D341Med (cell line): ENCODE measurements at regions not wholly inside any gene's neighbourhood (a gene's known extent, or its start where the extent isn't known, plus 50 kb on each side); places are given as distances from the start of the nearest gene placed in this dataset.
"Not testable (repeated sequence)": the region's sequence is repeated elsewhere in the genome, so short reads cannot be mapped to it uniquely, and the experiment has no call there.

Experiments used
- DNase-seq: peaks from one replicate; pipeline ENCODE4 v3.0.0; 2012; ENCODE audit warnings: low spot score

DNA sequence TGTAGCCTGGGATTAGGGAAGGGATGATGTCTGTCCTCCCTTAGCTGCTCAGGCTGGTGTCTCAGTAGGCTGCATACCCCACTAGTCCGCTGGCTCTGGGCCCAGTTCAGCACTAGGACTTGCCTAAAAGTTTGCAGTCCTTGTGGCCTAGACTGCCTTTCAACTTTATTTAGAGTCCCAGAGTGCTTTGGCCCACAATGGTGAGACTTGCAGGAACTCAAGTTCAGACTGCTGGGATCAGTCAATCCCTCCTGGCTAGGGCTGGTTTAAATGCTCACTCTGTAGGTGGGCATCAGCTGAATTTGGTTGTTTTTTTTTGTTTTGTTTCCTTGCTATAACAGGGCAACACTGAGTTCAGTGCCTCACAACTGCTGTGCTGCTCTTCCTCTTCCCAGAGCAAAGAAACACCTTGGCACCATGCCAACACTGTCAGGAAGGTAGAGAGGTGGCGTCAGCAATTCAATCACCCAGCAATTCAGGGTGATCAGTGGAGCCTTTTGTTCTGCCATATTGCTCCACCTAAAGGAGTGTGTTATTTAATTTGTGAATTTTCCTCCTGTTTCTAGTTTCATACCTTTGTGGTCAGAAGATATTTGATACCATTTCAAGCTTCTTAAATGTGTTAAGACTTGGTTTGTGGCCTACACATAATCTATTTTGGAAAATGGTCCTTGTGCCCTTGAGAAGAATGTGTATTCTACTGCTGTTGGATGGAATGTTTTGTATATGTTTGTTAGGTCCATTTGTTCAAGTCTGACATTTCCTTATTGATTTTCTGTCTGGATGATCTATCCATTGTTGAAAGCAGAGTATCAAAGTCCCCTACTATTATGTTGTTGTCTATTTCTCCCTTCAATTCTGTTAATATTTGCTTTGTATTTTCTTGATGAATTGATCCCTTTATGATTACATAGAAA lies 284.0 kb upstream of the PMFBP1 start:
- DNase-seq = no peak

DNA sequence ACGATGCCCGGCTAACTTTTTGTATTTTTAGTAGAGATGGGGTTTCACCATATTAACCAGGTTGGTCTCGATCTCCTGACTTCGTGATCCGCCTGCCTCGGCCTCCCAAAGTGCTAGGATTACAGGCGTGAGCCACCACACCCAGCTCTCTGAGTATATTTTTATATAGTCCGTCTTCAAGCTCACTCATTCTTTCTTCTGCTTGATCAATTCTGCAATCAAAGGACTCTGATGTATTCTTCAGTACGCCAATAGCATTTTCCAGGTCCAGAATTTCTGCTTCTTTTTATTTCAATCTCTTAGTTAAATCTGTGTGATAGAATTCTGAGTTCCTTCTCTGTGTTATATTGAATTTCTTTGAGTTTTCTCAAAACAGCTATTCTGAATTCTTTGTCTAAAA lies 281.9 kb upstream of the PMFBP1 start:
- not testable (repeated sequence) for DNase-seq

DNA sequence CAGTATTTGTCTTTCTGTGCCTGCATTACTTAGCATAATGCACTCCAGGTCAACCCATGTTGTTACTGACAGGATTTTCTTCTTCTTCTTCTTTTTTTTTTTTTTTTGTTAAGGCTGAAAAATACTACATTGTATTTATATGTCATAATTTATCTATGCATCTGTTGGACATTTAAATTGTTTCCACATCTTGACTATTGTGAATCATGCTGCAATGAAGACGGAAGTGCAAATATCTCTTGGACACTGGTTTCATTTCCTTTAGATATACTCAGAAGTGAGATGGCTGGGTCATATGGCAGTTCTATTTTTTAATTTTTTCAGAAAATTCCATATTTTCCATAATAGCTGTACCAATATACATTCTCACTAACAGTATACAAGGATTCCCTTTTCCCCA lies 272.7 kb upstream of the PMFBP1 start:
- no peak for DNase-seq

DNA sequence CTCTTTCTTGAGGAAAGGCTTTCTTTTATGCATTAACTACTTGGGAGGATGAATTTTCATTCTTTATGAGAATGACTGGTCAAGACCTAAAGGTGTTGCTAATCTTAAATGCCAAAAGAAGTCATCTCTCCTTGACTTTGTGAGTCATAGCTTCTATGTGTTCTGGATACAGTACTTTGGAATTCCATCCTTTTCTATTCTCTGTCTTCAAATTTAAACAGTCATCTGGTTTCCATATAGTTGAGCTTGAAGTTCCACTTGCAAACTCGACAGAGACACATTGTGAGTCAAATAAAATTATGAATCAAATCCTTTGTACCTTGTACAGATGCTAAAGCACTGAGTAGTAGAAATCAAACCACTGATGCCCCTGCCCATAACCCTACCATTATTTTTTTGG lies 271.9 kb upstream of the PMFBP1 start:
- DNase-seq = no peak

DNA sequence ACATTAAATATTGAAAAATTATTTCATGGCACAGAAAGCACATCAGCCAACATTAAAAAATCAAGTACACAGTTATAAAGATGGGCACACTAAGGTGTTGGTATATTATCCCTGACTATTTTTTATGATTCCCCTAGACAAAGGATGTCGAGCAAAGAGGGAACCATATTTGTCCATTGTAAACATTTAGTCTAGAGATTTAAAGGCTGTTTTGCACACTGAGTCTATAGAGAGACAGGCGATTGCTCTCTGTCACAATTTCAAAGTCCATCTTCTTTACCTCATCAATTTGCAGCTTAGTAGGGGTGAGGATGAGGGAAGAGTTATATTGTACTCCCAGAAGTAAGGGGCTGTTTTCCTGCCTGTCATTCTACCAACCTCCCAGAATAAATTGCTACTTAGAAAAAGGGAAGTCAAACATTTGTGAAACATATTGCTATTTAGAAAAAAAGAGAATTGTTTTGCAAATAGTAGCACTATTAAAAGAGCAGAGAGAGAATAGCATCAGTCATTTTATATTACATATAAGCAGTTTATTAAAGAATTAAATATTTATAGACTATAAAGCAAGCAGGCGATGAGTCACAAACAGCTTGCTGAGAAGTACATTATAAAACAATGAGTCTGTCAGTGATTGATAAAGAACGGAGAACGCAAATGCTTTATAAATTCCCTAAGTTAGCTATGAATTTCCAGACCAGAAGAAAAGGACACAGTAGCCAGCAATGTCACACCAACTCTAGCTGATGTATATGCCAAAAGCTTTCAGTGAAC lies 270.6 kb upstream of the PMFBP1 start:
- DNase-seq = no peak

DNA sequence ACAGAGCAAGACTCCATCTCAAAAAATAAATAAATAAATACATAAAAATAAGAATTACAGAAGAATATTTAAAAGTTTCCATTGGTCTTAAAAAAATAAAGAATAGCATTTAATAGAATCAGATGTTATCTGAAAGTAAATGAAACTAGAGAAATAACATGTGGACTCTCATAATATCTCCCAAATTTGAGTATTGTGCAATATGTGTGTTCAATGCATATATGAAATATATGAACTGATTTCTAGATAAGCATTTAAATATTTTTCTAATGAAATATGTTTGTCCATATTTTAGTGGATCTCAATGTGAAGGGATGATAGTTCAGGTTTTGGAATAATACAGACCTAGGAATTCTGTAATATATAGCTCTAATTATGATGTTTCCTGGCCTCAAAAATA lies 265.9 kb upstream of the PMFBP1 start:
- DNase-seq = no peak

DNA sequence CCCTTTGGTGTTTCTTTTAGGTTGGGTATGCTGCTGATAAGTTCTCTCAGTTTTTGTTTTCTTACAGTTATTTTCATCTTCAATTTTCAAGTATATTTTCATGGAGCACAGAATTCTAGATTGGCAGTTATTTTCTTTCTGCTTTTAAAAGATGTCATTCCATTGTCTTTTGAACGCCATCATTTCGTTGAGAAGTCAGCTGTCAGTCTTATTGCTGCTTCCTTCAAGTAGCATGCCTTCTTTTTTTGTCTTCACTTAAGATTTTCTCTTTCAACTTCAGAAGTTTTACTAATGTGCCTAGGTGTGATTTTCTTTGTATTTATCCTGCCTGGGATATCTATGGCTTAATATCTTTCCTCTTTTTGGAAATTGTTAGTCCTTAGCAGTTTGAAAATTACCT lies 262.2 kb upstream of the PMFBP1 start:
- DNase-seq = no peak

DNA sequence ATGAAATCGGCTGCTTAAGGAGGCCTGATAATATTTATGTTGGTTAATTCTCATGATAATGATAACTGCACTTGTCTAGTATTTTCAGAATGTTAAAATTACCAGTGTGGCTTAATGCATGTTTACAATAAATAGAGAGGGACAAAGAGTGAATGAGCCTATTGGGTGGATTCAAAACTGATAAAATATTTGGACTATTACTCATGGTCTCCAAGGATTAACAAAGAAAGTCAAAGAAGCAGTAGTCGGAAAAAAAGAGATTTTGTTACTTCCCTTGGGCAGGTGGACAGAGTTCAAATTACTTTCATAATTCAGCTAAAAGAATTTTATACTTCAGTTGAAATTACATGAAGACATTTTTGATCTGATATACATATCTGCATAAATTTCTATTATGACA lies 258.2 kb upstream of the PMFBP1 start:
- DNase-seq = no peak

DNA sequence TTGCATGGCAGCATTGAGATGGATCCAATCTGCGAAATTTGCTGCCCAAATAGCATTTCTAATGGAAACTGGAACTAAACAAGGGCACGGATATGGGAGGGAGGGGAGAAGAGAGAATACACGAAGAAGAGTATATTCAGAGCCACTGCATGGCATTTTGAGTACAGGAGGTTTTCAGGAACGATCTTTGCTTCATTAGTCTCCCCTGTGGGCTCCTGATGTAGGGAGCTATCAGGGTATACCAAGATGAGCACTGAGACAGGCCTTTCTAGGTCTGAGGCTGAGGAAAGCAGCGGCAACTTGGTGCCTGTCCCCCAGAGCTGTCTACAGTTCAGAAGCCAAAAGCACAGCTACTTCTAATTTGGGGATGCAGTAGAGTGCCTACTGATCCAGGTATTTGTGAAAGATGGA lies 257.7 kb upstream of the PMFBP1 start:
- no peak for DNase-seq

DNA sequence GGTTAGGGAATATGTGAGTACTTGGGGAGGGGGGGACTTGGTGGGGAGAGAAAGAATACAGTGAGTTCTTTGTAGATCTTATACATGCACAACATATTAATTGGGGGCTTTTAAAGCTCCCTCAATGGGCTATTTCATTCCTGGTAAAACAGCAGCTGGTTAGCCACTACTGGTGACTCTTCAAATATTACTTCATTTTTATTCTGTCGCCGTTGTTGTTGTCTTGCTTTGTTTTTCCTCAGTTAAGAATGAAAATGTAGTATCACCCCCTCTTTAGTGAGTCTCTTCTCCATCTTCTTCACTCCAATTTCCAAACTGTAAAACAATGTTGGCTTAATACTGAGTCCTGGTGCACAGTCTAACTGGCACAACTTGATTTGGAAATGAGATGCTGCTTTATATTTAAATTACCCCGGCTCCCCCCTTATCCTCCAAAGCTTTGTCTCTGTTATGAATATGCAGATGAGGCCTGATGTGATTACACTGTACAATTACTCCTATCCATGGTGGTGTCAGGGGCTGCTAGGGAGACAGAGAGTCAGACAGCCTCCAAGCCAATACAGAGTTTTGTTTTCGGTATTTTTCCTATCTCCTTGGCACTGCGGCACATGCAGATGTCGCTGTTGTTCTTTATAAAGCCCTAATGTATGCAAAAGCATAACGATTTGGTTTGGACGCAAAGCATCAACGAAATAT lies 256.9 kb upstream of the PMFBP1 start:
- no peak for DNase-seq

DNA sequence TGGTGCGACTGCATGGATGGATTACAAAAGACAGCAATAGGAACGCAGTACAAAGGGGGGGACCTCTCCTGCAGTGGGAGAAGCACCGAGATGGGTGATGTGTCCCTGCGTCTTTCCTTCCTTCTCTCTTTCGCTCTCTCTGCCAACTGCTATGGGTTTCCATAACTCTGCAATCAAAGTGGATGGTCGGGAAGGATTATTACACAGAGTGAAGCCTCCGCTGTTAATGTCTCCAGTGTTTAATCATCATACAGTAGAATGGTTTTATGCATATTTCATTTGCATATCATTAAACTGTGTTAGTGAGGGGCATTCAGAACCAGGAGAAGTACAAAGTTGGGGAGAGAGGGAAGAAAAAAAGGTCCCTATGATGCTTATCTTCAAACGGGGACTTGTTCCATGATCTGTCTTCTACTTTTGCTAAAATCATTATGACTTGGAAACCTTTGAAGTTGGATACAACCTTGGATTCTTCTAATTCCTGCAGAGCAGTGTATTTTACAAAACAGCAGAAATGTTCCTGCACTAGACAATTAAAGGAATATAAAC lies 255.9 kb upstream of the PMFBP1 start:
- DNase-seq = no peak

DNA sequence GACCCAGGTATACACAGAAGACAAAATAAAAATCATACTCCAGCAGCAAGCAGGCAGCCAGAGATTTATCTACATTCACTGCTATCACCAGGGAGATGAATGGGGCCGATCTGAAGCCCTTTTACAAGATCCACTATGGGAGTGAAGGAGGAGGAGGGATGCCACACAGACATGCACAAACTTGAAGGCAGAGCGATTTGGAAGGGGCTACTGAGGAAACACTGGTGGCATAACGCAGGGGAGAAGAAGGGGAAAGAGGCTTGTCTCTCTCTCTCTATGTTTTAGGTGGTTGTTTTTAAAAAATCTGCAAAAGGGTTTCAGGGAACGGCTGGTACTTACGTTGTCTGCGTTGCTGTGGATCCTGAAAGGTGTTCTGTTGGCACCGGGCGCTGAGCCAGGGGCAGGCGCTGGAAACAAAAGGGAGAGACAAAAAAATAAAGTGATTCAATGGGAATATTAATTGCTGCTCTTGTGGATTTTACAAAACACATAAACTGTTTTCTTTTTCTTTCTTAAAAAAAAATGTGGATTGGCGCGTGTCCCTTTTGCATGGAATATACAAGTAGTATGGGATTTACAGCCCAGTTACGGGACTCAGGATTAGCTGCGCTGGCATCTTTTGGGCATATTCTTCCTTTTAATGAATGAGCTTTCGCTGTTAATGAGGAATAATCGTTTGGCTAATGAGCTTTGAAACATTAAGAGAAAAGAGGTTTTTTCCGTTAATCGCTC lies 255.3 kb upstream of the PMFBP1 start:
- no peak for DNase-seq

DNA sequence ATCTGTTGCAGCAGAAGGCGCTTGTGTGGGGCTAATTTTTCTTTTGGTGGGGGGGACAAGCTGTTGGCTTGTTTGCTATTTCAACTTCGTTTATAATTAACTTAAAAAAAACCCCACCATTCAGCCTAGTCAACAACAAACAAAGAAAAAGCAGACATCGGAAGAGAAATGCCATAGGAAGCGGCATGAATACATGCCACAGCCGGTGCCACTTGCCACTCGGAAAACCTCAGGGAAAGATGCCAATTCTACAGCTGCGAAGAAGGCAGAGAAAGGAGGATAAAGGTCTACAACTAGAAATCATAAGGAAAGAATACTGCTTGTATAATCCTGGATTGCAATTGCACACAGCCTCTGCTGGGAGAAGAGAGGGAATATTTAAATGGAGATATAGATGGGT lies 254.4 kb upstream of the PMFBP1 start:
- DNase-seq = no peak

DNA sequence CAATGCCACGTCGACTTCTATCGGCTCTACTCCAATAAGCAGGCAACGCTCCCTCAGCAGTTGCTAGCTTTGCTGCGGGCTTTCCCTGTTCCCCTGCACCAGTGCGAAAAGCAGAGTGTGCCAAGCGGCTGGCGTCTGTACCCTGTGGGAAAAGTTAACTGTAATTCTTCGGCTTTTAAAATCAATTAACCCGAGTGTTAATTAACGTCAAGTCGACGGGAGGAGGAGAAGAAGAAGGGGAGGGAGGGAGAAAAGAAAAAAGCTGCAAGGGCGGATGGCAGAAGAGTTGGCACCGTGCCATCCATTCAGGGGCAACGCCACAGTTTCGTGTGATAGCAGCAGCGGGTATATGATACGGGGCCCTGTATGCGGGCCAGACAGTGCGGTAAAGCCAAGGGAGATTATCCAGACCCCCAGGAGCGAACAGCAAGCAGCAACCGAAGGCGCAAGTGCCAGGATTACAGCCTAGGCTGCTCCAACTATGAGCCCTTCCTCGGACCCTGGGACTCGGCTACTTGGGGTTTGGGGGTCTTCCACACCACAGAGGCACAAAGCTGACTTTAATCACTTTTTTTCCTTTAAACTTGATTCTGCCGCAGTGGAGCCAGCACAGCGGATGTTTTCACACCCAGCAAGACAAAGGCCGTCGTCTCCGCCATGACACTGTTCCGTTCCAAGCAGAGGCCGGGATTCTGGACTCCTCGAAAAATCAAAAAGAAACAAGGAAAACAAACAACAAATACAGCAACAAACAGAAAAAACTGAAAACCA lies 253.8 kb upstream of the PMFBP1 start:
- DNase-seq = no peak

DNA sequence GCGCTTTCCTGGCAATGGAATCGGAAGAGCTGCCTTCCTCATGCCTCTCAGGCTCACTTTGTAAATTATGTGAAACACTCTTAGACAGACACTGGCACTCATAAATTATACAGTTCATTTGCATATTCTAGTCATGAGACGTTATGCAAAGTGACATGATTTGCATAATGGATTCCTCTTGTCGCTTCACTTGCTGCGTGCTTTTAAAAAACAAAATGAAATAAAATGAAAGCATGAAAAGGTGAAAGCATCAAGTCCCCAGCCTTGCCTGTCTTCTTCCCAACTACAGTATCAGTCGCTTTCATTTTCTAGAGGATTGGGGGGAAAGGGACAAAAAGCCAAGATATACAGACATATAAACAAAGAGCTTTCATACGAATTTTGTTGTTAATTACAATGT lies 252.8 kb upstream of the PMFBP1 start:
- DNase-seq = no peak

DNA sequence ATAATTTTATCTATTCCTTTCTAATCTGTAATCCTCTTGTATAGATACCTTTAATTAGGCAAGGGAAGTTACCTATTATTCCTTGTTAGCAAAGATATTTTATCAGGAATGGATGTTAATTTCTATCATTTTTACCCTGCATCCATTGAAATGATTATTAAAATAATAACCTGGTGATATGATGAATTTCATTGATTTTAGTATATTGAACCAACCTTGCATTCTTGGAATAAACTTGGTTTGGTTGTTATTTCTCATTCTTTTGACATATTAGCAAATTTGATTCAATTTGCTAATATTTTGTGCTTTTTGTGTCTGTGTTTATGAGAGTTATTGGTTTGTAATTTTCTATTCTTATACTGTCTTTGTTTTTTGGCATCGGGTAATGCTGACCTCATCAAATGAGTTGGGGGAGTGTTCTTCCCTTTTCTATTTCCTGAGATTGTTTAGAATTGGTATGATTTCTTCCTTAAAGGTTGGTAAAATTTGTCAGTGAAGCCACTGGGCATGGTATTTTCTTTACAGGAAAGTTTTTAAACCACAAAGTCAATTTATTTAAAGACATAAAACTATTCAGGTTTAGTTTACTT lies 250.4 kb upstream of the PMFBP1 start:
- no peak for DNase-seq

DNA sequence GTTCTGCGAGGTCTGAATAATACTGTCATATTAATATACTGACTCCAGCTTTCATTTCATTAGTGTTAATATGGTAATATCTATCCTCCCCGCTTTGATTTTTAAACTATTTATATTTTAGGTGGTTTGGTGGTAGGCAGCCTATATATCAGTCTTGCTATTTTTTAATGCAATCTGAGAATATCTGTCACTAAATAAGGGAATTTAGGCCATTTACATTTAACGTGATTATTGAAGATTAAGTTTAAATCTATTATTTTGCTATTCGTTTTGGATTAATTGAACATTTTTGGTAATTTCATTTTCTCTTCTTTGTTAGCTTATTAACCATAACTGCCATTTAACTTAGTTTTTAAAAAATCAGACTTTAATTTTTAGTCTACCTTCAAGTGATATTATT lies 247.7 kb upstream of the PMFBP1 start:
- DNase-seq = no peak

DNA sequence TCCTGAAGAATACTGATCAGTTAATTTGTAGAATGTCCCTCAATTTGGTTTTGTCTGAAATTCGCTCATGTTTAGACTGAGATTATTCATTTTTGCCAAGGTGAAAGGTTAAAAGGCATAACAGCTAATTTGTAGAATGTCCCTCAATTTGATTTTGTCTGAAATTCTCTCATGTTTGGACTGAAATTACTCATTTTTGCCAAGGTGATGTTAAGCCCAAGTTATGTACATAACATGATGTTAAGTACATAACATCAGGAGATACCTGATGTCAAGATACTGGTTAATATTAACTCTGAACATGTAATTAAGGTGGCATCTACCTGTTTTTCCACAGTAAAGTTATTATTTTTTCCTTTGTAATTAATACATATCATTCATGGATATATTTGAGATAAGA lies 243.4 kb upstream of the PMFBP1 start:
- DNase-seq = no peak

DNA sequence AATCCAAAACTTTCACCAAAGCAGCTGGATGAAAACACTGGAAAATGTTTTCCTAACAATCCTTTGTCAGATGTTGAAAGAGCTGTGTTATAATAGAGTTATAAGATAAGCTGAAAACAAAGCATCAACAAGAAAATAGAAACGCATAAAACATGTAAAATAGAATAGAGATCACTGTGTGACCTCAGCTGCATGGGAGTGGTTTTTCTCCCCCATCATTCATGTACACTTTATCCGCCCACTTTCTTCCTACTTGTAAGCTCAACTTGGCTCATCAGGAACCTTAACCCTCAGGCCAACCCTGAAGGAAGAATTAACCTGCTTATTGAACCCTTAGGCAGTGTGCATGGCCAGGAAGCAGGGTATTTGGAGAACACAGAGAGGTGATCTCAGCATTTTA lies 238.5 kb upstream of the PMFBP1 start:
- no peak for DNase-seq

DNA sequence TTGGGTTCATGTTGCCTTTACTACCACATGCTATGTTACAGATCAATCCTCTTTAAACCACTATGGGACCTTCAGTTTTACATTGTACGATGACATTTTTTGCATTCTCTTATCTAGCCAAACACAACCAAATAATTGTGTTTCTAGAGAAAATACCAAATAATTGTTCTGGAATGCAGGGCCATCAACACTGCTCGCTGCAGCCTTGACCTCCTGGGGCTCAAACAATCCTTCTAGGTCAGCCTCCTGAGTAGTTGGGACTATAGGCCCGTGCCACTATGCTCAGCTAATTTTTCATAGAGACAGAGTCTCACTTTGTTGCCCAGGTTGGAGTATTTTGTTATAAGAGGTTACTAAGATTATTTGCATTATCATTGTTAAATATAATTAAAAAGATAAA lies 237.5 kb upstream of the PMFBP1 start:
- DNase-seq = no peak

DNA sequence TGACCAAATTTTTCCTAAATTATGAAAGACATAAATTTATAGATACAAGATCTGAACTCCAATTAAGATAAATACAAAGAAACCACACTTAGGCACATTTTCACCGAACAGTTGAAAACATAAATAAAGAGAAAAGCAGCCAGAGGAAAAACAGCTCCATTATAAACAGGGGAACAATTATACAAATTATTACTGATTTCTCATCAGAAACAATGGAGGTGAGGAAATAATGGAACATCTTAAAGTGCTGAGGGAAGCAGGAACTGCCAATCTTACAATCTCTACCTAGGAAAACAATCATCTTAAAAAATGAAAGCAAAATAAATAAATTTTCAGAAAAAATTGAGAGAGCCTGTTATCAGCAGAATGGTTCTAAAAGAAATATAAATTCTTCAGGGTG lies 234.4 kb upstream of the PMFBP1 start:
- no peak for DNase-seq
